ENCODE measurements at regions not wholly inside any gene's neighbourhood (a gene's known extent, or its start where the extent isn't known, plus 50 kb on each side); places are given as distances from the start of the nearest gene placed in this dataset.

DNA sequence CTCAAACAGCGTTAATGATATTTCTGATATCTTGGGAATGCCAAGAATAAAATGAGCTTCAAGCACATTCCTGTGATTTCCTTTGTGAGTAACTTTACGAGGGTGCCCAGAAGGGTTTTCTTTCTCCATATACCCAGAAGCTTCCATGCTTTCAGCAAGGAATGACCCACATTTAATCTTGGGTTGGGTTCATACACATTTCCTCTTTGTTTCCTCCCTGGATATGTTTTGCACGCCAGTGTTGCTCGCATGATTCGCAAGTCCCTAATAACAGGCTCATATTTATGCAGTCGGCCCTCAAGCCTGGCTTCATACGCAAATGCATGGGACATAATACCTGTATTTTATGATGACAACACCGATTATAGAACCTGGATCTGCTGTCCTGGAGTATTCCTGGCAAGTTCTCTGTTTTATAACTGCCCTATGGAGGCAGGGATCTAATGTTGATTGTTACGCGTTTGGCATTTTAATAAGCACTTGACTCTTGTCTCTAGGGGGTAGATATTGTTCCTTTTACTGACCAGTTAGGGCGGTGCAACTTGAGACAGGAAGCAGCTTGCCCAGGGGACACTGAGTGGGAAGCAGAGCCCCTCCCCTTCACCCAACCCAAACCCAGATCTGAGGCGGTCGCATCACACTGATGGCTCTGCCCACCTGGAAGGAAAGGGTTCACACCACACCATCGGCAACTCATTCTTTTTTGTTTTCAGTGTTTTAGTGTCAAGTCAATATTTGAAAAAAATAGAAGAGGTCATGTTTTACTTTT lies 220.4 kb upstream of the SOX1 start:
- no peak for TF ChIP-seq CTCF (conservative IDR thresholded peaks at IDR 0.05; ENCODE audit: low read depth, low read length)
- TF ChIP-seq EZH2 (IDR thresholded peaks at IDR 0.05; ENCODE audit: borderline replicate concordance, low read depth, low read length, poor library complexity, severe bottlenecking), result no peak
- no peak for DNase-seq (ENCODE audit: low spot score)
- Histone ChIP-seq H3K4me3 (ENCODE audit: low read depth, low read length, poor library complexity, severe bottlenecking) (no peak overlapping the region), H3K27ac (ENCODE audit: low read depth, low read length, poor library complexity, severe bottlenecking) (no peak overlapping the region), H3K9me3 (ENCODE audit: low read depth, low read length, poor library complexity, severe bottlenecking) (no peaks in the 10 kb centered on the region), H3K4me1 (ENCODE audit: insufficient read depth, low read length, poor library complexity, severe bottlenecking) (no peaks in the 10 kb centered on the region), H3K36me3 (ENCODE audit: insufficient read depth, low read length, poor library complexity, severe bottlenecking) (no peaks in the 10 kb centered on the region), H3K27me3 (replicated peaks; ENCODE audit: insufficient read depth, low read depth, low read length, poor library complexity) (peaks cover 33% of the 10 kb centered on the region)
- POLR2A ChIA-PET (ENCODE audit: low non-redundant PET), result no interaction called here
- no TSS peak for BruUV-seq (replicated peaks)
- intact Hi-C loops (cut with micrococcal nuclease; ENCODE audit: unreplicated experiment), result no loop called here
- CTCF ChIA-PET, result no interaction called here

GRCh38 chr13:111847964-111848363 lies 219.0 kb upstream of the SOX1 start:
- no peaks in the 10 kb centered on the region for H3K36me3 ChIP-seq (ENCODE audit: insufficient read depth, low read length, poor library complexity, severe bottlenecking)
- H3K4me1 ChIP-seq (ENCODE audit: insufficient read depth, low read length, poor library complexity, severe bottlenecking), result no peaks in the 10 kb centered on the region
- peaks cover 33% of the 10 kb centered on the region for H3K27me3 ChIP-seq (replicated peaks; ENCODE audit: insufficient read depth, low read depth, low read length, poor library complexity)
- BruUV-seq (replicated peaks), result no TSS peak
- H3K27ac ChIP-seq (ENCODE audit: low read depth, low read length, poor library complexity, severe bottlenecking), result no peak overlapping the region
- CTCF ChIA-PET, result no interaction called here
- POLR2A ChIA-PET (ENCODE audit: low non-redundant PET), result no interaction called here
- intact Hi-C loops (cut with micrococcal nuclease; ENCODE audit: unreplicated experiment), result no loop called here
- no peaks in the 10 kb centered on the region for H3K9me3 ChIP-seq (ENCODE audit: low read depth, low read length, poor library complexity, severe bottlenecking)
- H3K4me3 ChIP-seq (ENCODE audit: low read depth, low read length, poor library complexity, severe bottlenecking), result no peak overlapping the region
- no peak for DNase-seq (ENCODE audit: low spot score)
- no peak for TF ChIP-seq EZH2 (IDR thresholded peaks at IDR 0.05; ENCODE audit: borderline replicate concordance, low read depth, low read length, poor library complexity, severe bottlenecking)
- no peak for TF ChIP-seq CTCF (conservative IDR thresholded peaks at IDR 0.05; ENCODE audit: low read depth, low read length)

GRCh38 chr13:111850458-111850857 lies 216.5 kb upstream of the SOX1 start:
- H3K4me3 ChIP-seq (ENCODE audit: low read depth, low read length, poor library complexity, severe bottlenecking), result no peak overlapping the region
- no peaks in the 10 kb centered on the region for H3K36me3 ChIP-seq (ENCODE audit: insufficient read depth, low read length, poor library complexity, severe bottlenecking)
- H3K4me1 ChIP-seq (ENCODE audit: insufficient read depth, low read length, poor library complexity, severe bottlenecking), result no peaks in the 10 kb centered on the region
- no peak overlapping the region for H3K27ac ChIP-seq (ENCODE audit: low read depth, low read length, poor library complexity, severe bottlenecking)
- peaks cover 40% of the 10 kb centered on the region for H3K27me3 ChIP-seq (replicated peaks; ENCODE audit: insufficient read depth, low read depth, low read length, poor library complexity)
- intact Hi-C loops (cut with micrococcal nuclease; ENCODE audit: unreplicated experiment), result no loop called here
- TF ChIP-seq EZH2 (IDR thresholded peaks at IDR 0.05; ENCODE audit: borderline replicate concordance, low read depth, low read length, poor library complexity, severe bottlenecking), result no peak
- TF ChIP-seq CTCF (conservative IDR thresholded peaks at IDR 0.05; ENCODE audit: low read depth, low read length), result no peak
- no peaks in the 10 kb centered on the region for H3K9me3 ChIP-seq (ENCODE audit: low read depth, low read length, poor library complexity, severe bottlenecking)
- BruUV-seq (replicated peaks), result no TSS peak
- DNase-seq (ENCODE audit: low spot score), result no peak
- ChIA-PET CTCF (no interaction called here), POLR2A (ENCODE audit: low non-redundant PET) (no interaction called here)

All from A673 (cell line).